Neural cell (in vitro differentiated cells): ENCODE measurements at regions not wholly inside any gene's neighbourhood (a gene's known extent, or its start where the extent isn't known, plus 50 kb on each side); places are given as distances from the start of the nearest gene placed in this dataset.

Experiments used
- CTCF ChIP-seq: fragments of 450-650 bp; IDR thresholded peaks from 2 replicates; pipeline ENCODE4 v1.5.1; 2014; ENCODE audit warnings: antibody characterized with exemption, mild to moderate bottlenecking, moderate library complexity; ENCODE audit not compliant: poor library complexity, severe bottlenecking
- EP300 ChIP-seq: fragments of 450-650 bp; conservative IDR thresholded peaks from 2 replicates; pipeline ENCODE4 v1.6.1; 2014; ENCODE audit warnings: antibody characterized with exemption, mild to moderate bottlenecking, moderate library complexity; ENCODE audit not compliant: poor library complexity, severe bottlenecking
- EZH2 ChIP-seq: fragments of 200-600, 300-800 bp; shearing (Covaris generic), sonication (generic); IDR thresholded peaks from 2 replicates; pipeline ENCODE4 v1.6.1; 2014; ENCODE audit warnings: antibody characterized with exemption, low read length, borderline replicate concordance, mild to moderate bottlenecking; ENCODE audit not compliant: insufficient read depth, poor library complexity, severe bottlenecking
- MXI1 ChIP-seq: fragments of 450-650 bp; conservative IDR thresholded peaks from 2 replicates; pipeline ENCODE4 v1.6.1; 2014; ENCODE audit warnings: antibody characterized with exemption, mild to moderate bottlenecking; ENCODE audit not compliant: poor library complexity, severe bottlenecking
- POLR2AphosphoS5 ChIP-seq: IDR thresholded peaks from 2 replicates; pipeline ENCODE4 v1.6.1; 2012
- RAD21 ChIP-seq: fragments of 450-650 bp; conservative IDR thresholded peaks from 2 replicates; pipeline ENCODE4 v1.6.1; 2014; ENCODE audit warnings: antibody characterized with exemption, mild to moderate bottlenecking, moderate library complexity
- SMC3 ChIP-seq: fragments of 450-650 bp; conservative IDR thresholded peaks from 2 replicates; pipeline ENCODE4 v1.6.1; 2014; ENCODE audit warnings: antibody characterized with exemption, mild to moderate bottlenecking, moderate library complexity; ENCODE audit not compliant: poor library complexity
- TAF1 ChIP-seq: IDR thresholded peaks from 2 replicates; pipeline ENCODE4 v1.6.1; 2012; ENCODE audit warnings: low read depth
- TF ChIP-seq, protein P1 (sequence below): IDR thresholded peaks from 2 replicates; pipeline ENCODE4 v1.6.1; 2012; ENCODE audit warnings: borderline replicate concordance

DNA sequence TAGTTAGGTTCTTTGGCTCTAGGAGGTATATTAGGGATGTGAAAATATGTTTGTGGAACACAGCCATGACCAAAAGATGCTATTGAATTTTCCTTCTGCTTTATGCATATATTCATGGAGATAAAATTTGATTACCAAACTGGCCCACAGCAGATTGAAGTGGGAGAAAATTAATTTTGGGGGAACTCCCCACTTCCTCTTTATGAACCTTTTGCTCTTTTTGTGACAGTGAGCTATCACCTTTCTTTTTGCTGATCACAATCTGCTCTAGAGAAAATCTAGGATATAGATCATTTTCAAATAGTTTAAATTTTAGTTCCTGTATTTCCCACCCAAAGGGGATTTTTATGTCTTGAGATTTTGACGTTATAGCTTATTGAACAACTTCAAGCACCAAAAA, 313.0 kb downstream of the GABRB2 start:
- TF ChIP-seq POLR2AphosphoS5: no peak
- no peak for TF ChIP-seq RAD21
- no peak for TF ChIP-seq CTCF
- no peak for TF ChIP-seq SMC3
- TF ChIP-seq EP300: no peak
- TF ChIP-seq EZH2: no peak
- TF ChIP-seq MXI1: no peak
- TF ChIP-seq, protein P1, sequence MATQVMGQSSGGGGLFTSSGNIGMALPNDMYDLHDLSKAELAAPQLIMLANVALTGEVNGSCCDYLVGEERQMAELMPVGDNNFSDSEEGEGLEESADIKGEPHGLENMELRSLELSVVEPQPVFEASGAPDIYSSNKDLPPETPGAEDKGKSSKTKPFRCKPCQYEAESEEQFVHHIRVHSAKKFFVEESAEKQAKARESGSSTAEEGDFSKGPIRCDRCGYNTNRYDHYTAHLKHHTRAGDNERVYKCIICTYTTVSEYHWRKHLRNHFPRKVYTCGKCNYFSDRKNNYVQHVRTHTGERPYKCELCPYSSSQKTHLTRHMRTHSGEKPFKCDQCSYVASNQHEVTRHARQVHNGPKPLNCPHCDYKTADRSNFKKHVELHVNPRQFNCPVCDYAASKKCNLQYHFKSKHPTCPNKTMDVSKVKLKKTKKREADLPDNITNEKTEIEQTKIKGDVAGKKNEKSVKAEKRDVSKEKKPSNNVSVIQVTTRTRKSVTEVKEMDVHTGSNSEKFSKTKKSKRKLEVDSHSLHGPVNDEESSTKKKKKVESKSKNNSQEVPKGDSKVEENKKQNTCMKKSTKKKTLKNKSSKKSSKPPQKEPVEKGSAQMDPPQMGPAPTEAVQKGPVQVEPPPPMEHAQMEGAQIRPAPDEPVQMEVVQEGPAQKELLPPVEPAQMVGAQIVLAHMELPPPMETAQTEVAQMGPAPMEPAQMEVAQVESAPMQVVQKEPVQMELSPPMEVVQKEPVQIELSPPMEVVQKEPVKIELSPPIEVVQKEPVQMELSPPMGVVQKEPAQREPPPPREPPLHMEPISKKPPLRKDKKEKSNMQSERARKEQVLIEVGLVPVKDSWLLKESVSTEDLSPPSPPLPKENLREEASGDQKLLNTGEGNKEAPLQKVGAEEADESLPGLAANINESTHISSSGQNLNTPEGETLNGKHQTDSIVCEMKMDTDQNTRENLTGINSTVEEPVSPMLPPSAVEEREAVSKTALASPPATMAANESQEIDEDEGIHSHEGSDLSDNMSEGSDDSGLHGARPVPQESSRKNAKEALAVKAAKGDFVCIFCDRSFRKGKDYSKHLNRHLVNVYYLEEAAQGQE: no peak
- TF ChIP-seq TAF1: no peak
